Rectal smooth muscle tissue (tissue), 1 donor: ENCODE measurements at regions not wholly inside any gene's neighbourhood (a gene's known extent, or its start where the extent isn't known, plus 50 kb on each side); places are given as distances from the start of the nearest gene placed in this dataset.
"Not testable (repeated sequence)": the region's sequence is repeated elsewhere in the genome, so short reads cannot be mapped to it uniquely, and the experiment has no call there.

ENCODE experiments used
- H3K27ac ChIP-seq: one replicate; pipeline ENCODE4 v1.7.0; 2013; ENCODE audit warnings: low read depth, low read length, inconsistent platforms
- H3K27me3 ChIP-seq: one replicate; pipeline ENCODE4 v1.7.0; 2013; ENCODE audit warnings: low read length; ENCODE audit not compliant: control insufficient read depth, insufficient read depth
- H3K36me3 ChIP-seq: one replicate; pipeline ENCODE4 v1.7.0; 2013; ENCODE audit warnings: low read length; ENCODE audit not compliant: control insufficient read depth, insufficient read depth
- H3K4me1 ChIP-seq: one replicate; pipeline ENCODE4 v1.7.0; 2013; ENCODE audit warnings: low read length; ENCODE audit not compliant: control insufficient read depth, insufficient read depth
- H3K4me3 ChIP-seq: one replicate; pipeline ENCODE4 v1.7.0; 2013; ENCODE audit warnings: low read length
- H3K9ac ChIP-seq: one replicate; pipeline ENCODE4 v1.7.0; 2013; ENCODE audit warnings: low read length

DNA sequence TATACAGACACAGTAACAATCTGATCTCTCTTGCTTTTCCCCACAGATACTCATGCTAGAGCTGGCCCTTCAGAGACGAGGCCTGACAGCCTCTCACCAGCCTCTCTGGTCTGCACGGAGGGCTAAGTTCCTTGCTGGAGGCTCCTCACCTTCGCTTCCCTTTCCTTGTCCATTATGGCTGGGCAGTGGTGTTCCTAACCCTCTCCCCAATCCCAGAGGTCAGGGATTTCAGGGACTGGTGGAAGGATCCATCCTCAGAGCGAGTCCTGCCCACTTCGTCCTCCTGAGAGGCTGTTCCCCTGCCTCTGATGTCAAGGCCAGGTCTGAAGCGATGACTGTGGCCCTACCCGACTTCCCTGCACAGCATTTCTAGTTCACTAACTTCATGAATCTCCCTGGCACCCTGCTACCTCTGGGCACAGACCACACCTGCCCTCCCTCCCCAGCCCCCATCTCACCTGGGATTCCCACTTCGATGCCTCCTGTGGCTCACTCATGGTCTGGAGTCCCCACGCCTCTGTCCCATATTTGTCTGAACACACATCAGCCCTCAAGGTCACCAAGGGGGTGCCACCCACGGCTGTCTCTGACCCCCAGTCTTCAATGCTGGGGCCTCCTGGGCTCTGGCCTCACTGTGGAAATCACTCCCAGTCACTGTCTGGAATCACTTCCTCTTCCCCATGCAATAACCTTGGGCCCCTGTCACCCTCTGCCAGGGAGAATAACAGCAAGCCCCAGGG, 124.9 kb upstream of the PRR20G start:
- no peak overlapping the region for H3K4me3 ChIP-seq
- H3K9ac ChIP-seq = no peak overlapping the region
- no peaks in the 10 kb centered on the region for H3K4me1 ChIP-seq
- no peaks in the 10 kb centered on the region for H3K27me3 ChIP-seq
- H3K27ac ChIP-seq = no peak overlapping the region
- H3K36me3 ChIP-seq = no peaks in the 10 kb centered on the region

DNA sequence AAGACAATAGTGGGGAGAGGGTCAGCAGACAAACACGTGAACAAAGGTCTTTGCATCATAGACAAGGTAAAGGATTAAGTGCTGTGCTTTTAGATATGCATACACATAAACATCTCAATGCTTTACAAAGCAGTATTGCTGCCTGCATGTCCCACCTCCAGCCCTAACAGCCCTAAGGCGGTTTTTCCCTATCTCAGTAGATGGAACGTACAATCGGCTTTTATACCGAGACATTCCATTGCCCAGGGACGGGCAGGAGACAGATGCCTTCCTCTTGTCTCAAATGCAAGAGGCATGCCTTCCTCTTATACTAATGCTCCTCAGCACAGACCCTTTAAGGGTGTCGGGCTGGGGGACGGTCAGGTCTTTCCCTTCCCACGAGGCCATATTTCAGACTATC, 124.0 kb upstream of the PRR20G start:
- H3K4me3 ChIP-seq, H3K4me1 ChIP-seq, H3K27me3 ChIP-seq, H3K9ac ChIP-seq, H3K27ac ChIP-seq, H3K36me3 ChIP-seq: not testable (repeated sequence)

- H3K27me3 ChIP-seq = no peaks in the 10 kb centered on the region
- H3K4me1 ChIP-seq = no peaks in the 10 kb centered on the region
- no peak overlapping the region for H3K27ac ChIP-seq
- no peak overlapping the region for H3K9ac ChIP-seq
- H3K4me3 ChIP-seq = no peak overlapping the region
- H3K36me3 ChIP-seq = no peaks in the 10 kb centered on the region
Measured at GRCh38 chr3:127411083-127411727, 123.4 kb upstream of the PRR20G start.

DNA sequence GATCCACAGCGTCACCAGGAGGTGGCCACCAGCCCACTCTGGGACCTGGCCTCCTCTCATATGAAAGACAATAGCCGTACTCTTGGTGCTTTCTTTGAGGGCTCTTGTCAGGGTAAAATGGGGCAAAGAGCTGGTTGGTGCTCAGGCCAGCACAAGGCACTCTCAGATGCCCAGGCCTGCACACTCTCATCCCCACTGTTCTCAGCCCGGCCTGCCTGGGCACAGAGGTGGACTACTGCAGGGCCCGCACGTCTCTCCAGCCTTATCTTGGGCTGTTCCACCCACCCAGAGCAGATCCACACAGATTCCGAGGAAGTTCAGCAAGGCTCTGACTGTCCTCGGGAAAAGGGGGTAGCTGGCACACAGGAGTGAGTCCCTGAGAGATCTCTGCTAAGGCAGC, 122.8 kb upstream of the PRR20G start:
- Histone ChIP-seq H3K36me3 (no peaks in the 10 kb centered on the region), H3K4me1 (no peaks in the 10 kb centered on the region), H3K4me3 (no peak overlapping the region), H3K27me3 (no peaks in the 10 kb centered on the region), H3K27ac (no peak overlapping the region), H3K9ac (no peak overlapping the region)

DNA sequence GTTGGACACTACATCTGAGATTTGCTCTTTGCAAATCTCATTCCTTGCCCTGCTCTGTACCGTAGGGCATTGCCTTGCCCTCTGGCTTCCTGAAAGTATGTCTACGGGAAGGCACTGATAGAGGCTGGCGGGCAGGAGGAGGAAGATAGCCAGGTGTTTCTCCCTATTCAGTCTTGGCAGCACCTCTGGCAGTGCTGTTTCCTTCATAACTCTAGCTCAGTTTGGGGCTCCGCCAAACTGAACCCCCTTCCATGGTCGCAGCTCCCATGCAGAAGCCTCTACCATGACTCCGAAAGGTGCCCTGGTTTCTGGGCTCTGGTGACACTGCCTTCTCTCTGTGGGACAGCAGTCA, 122.3 kb upstream of the PRR20G start:
- Histone ChIP-seq H3K4me3 (no peak overlapping the region), H3K4me1 (no peaks in the 10 kb centered on the region), H3K9ac (no peak overlapping the region), H3K27me3 (peaks cover 1% of the 10 kb centered on the region), H3K36me3 (no peaks in the 10 kb centered on the region), H3K27ac (no peak overlapping the region)

- Histone ChIP-seq H3K27ac (no peak overlapping the region), H3K4me3 (no peak overlapping the region), H3K4me1 (no peaks in the 10 kb centered on the region), H3K36me3 (no peaks in the 10 kb centered on the region), H3K27me3 (peaks cover 2% of the 10 kb centered on the region), H3K9ac (no peak overlapping the region)
Measured at GRCh38 chr3:127409421-127410136, 121.7 kb upstream of the PRR20G start.

GRCh38 chr3:127408684-127409420, 121.0 kb upstream of the PRR20G start:
- Histone ChIP-seq H3K36me3 (no peaks in the 10 kb centered on the region), H3K27ac (no peak overlapping the region), H3K9ac (no peak overlapping the region), H3K27me3 (peaks cover 2% of the 10 kb centered on the region), H3K4me1 (no peaks in the 10 kb centered on the region), H3K4me3 (no peak overlapping the region)

GRCh38 chr3:127408022-127408683, 120.3 kb upstream of the PRR20G start:
- Histone ChIP-seq H3K4me3 (no peak overlapping the region), H3K9ac (no peak overlapping the region), H3K27ac (no peak overlapping the region), H3K27me3 (peaks cover 2% of the 10 kb centered on the region), H3K36me3 (no peaks in the 10 kb centered on the region), H3K4me1 (no peaks in the 10 kb centered on the region)

- no peak overlapping the region for H3K9ac ChIP-seq
Measured at GRCh38 chr3:127407026-127407939, 119.4 kb upstream of the PRR20G start.

GRCh38 chr3:127406309-127407025, 118.6 kb upstream of the PRR20G start:
- H3K4me3 ChIP-seq = no peak overlapping the region
- peaks cover 2% of the 10 kb centered on the region for H3K27me3 ChIP-seq

More at GRCh38 chr3:127407026-127407939, 119.4 kb upstream of the PRR20G start:
- no peak overlapping the region for H3K27ac ChIP-seq
- H3K4me3 ChIP-seq = no peak overlapping the region
- peaks cover 2% of the 10 kb centered on the region for H3K27me3 ChIP-seq
- no peaks in the 10 kb centered on the region for H3K4me1 ChIP-seq
- no peaks in the 10 kb centered on the region for H3K36me3 ChIP-seq

DNA sequence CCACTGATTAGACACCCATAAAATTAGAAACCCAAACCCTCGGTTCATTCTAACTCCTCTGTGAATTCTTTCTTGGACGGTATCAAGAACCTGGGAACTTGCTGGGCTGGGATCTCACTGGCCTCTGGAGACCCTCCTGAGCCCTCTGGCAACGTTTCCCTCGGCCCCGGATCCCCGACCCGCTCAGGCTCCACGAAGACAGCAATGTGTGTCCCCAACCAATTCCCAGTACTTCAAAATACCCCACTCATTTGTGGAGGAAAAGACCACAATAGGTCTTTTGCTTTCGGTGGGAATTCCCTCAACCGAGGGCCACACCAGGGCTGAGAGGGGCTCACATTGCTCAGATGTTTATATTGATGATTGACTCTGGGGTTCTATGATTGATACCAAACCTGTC, 117.9 kb upstream of the PRR20G start:
- H3K27ac ChIP-seq = no peak overlapping the region

More at GRCh38 chr3:127406309-127407025, 118.6 kb upstream of the PRR20G start:
- H3K4me1 ChIP-seq = no peaks in the 10 kb centered on the region
- H3K9ac ChIP-seq = no peak overlapping the region
- no peaks in the 10 kb centered on the region for H3K36me3 ChIP-seq
- H3K27ac ChIP-seq = no peak overlapping the region

More for the DNA sequence above, 117.9 kb upstream of the PRR20G start:
- H3K9ac ChIP-seq = no peak overlapping the region
- H3K4me1 ChIP-seq = no peaks in the 10 kb centered on the region
- H3K27me3 ChIP-seq = peaks cover 2% of the 10 kb centered on the region
- H3K36me3 ChIP-seq = no peaks in the 10 kb centered on the region
- H3K4me3 ChIP-seq = no peak overlapping the region
